ENCODE measurements at regions not wholly inside any gene's neighbourhood (a gene's known extent, or its start where the extent isn't known, plus 50 kb on each side); places are given as distances from the start of the nearest gene placed in this dataset.
"Not testable (repeated sequence)": the region's sequence is repeated elsewhere in the genome, so short reads cannot be mapped to it uniquely, and the experiment has no call there.

DNA sequence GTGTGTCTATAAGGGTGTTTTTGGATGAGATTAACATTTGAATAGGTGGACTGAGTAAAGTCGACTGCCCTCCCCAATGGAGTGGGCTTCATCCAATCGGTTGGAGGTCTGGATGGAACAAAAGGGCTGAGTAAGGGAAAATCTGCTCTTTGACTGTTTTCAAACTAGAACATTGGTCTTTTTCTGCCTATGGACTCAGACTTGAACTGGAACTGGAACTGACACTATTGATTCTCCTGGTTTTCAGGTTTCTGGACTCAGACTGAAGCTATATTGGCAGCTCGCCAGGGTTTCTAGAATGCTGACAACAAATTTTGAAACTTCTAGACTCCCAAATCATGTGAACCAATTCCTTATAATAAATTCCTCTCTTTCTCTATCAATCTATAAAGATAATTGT is 498.9 kb upstream of the EPHA7 start:
- no peak for DNase-seq

DNA sequence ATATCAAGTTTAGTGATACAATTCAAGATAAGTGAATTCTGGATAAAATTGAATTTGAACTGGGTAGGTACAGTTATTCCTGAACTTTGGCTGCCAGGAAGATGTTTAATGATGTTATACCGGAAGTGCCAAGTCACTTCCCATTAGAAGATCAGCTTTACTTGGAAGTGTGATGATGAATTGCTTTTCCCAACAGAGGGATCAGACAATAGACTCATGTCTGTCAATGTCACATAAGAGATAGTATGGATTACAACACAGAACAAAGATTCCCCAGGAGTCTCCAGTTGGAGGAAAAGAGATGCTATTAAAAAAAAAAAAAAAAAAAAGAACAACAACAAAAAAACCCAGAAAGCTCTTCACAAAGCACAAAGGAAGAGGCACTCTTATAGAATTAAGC is 497.9 kb upstream of the EPHA7 start:
- DNase-seq: no peak

DNA sequence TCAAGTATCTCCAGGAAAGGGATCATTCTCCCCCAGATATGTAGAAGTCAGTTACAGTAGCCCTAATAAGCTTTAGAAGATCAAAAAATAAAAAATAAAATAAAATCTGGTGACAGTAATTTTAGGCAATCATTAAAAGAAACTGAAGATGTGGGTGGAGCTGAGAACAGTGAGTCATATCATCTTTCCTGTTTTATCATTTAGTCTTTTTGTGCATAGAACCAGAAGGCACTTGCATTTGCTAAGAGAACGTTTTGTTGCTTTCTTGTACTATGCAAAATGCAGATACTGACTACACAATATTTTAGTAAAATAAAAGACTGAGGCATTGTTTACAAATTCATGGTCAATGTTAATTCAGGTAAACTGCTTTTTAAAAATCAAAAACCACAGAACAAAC is 497.4 kb upstream of the EPHA7 start:
- no peak for DNase-seq

DNA sequence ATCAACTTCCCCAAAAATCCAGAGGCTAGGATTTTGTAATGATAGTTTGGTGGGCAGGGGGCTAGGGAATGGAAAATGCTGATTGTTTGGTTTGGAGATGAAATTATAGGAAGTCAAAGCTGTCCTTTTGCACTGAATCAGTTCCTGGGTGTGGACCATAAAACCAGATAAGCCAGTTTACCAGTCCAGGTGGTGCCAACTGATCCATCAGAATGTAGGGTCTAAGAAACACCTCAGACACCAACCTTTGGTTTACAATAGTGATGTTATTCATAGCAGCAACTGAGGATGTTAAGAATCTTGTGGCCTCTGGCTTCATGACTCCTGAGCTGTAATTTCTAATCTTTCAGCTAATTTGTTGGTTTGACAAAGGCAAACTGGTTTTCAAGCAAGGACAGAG is 496.6 kb upstream of the EPHA7 start:
- DNase-seq: no peak

DNA sequence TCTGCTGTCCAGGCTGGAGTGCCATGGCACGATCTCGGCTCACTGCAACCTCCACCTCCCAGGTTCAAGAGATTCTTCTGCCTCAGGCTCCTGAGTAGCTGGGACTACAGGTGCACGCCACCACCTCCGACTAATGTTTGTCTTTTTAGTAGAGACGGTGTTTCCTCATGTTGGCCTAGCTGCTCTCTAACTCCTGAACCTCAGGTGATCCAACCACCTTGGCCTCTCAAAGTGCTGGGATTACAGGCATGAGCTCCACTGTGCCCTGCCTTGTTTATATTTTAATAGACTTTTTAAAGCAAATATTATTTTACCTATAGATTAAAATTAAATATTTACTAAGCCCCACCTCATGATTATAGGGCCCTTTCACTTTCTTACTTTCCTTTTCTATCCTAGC is 483.2 kb upstream of the EPHA7 start:
- no peak for DNase-seq

DNA sequence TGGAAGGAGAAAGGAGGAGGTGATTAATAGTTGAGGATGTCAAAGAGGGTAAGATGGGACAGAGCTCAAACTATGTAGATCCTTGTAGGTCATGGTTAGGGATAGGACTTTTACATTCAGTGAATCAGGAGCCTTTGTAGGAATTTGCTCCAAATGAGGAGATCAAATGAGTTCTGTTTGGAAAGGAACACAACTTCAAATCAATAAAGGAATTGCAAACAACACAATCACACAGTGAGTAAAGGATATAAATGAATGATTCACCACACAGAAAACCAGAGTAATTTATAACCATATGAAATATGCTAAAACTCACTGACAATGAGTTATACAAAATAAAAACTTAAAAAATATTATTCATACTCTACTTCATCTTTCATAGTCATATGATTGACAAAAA is 480.8 kb upstream of the EPHA7 start:
- no peak for DNase-seq

DNA sequence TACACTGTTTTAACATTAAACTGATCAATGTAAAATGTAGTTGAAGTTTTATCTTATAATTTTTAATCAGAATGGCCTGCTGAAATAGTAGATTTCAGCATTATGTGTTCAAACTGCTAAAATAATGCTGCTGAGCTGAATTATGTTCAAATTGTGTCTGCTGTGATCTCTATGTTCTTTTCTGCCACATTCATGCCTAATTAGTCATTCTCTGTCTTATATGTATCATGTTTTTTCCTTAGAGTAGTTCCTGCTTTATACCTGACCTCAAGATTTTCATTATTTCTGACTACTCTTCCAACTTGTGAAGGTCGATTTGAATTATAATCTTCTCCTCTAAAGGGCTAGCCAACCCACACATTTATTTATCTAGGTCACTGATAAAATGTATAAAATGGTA is 476.7 kb upstream of the EPHA7 start:
- DNase-seq: no peak

DNA sequence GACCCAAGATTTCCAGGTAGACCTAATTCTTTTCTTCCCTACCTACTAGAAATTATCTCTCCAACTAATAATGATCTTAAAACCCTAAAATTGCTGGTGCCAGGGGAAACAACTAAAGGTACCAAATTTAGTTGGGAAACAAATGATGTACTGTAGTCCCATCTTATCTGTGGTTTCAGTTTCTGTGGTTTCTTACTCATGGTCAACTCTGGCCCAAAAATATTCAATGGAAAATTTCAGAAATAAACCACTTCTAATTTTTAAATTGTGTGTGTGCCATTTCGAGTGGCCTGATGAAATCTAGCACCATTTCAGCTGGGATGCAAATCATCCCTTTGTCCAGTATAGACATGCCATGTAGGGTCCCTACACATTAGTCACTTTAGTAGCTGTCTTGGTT is 475.2 kb upstream of the EPHA7 start:
- DNase-seq: no peak

DNA sequence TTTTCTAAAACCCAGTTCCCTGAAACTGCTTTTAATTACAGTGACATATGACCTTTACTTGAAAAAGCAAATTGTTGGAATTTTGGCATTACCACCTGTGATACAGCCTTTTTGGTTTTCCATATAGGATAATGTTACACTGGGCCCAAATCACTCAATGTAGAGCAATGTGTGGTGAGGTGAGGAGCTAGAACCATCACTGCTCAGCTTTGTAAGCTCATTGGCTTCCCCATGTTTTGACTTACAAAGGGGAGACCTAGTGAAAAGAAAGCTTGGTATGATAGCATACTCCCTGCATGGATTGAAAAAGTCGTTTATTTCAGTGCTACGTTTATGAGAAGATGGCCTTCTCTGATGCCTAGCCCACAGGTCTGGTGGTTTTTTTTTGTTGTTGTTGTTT is 470.4 kb upstream of the EPHA7 start:
- no peak for DNase-seq

DNA sequence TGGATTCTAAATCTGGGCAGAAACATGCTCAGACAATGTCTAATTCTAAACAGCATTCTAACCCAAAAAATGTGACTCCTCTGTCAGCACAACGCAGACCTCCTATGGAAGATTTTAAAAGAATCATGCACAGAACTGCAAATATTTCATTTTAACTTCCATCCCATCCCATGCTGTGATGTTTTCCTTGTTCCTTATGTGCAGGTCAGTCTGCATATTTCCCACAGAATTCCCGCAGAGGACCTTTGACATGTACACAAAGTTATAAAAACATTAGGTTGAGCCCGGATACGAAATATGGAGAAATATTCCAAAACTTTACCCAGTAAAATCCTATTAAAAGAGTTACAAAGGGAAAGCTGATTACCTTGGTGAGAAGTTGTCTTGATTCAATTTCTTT is 467.1 kb upstream of the EPHA7 start:
- DNase-seq: no peak

DNA sequence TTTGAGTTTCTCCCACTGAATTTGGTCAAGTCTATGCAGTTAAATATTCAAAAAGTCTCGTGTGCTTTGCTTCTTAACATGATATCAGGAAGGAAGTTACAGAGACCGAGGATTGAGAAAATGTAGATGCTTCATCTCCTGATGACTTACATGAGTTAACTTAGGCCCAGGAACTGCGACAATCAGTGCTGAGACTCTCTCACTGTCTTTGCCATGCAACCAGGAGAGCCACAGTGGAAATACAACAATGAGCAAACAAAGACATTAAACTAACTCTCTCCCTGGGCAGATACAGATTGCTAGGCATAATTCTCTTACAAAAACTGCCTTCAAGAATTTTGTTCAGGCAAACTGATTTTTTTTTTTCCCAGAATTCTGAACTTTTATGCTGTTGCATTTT is 440.6 kb upstream of the EPHA7 start:
- DNase-seq: no peak

DNA sequence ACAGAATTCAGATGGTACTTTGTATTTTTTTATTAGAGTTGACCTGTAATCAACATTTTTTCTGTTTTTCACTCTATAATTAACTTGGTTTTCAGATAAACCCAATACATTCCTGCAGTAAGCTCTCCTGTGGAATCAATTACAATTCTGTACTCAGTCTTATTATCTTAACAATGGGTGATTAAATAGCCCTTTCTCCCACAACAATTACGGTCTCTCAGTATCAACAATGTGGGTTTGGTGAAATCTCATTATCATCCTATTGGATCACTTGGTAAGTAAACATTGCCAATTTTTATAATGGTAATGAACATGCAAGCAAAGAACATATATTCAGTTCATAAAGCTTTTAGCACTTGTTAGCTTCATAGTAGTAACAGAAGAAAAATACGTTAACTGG is 438.9 kb upstream of the EPHA7 start:
- DNase-seq: no peak

DNA sequence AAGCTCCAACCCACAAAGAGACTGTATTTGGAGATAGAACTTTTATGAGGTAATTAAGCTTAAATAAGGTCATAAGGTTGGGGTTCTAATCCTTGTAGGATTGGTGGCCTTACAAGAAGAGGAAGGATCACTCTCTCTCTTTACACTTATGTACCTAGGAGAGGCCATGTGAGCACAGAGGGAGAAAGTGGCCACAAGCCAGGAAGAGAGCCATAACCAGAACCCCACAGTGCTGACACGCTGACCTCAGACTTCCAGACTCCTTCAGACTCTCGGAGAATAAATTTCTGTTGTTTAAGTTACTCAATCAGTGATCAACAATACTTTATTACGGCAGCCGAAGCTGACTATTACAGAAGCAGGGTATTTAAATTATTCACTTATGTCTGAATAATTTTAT is 430.5 kb upstream of the EPHA7 start:
- no peak for DNase-seq

DNA sequence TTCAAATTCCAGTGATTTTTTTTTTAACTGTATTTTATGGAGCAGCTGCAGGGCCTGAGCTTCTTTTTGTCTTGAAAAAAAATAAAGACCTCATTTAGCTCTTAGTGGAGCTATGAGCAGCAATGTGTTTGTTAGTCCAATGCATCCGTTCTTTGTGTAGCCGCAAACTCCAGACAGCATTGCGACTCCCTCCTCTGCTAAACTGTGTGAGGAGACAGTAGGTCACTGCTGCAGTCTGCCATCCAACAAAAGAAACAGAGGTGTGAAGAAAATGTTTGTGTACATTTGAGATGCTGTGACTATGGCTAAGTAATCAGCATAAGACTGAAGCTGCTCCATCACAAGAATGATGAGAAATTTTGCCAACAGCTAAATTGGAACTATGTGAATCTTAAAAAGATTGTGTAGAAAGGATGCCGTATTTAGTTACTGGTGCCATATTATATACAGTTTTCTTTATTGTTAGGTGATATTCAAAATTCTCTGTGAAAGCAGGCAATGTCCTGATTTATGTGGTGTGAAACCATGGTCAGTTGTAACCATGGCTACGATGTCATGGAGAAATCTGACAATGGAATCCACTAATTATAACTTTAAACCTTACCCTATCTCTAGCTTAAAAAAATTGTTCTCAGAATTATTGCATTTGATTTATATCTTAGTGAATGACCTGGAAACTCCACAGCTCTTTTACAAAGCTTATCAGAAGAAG is 428.8 kb upstream of the EPHA7 start:
- no peak for DNase-seq

DNA sequence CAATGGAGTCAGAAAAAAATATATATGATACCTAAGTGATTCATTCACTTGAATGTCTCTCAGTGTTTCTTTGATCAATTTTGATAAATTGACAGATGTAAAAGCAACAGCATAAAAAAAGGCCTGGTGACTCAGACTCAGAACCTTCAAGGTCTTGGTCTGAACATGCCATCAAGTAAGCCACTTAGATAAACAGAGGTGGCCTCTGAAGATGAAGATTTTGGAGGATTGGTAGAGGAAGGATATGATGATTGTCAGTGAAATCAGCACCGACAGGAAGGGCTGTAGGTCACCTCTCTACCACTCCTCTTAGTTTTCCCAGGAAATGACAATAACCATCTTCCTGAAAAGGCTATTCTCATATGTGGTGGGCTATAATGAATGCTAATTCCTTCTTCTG is 422.8 kb upstream of the EPHA7 start:
- DNase-seq: no peak

DNA sequence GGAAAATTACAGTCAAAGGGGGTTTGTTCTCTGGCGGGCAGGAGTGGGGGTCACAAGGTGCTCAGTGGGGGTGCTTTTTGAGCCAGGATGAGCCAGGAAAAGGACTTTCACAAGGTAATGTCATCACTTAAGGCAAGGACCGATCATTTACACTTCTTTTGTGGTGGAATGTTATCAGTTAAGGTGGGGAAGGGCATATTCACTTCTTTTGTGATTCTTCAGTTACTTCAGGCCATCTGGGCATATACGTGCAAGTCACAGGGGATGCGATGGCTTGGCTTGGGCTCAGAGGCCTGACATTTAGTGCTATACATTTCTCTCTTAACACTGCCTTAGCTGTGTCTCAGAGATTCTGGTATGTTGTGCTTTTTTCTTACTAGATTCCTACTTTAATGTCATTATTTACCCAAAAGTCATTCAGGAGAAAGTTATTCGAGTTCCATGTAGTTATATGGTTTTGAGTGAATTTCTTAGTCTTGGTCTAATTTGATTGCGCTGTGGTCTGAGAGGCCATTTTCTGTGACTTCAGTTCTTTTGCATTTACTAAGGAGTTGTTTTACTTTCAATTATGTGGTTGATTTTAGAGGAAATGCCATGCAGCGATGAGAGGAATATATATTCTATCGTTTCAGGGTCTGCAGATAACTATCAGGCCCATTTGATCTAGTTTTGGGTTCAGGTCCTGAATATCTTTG is 416.2 kb upstream of the EPHA7 start:
- DNase-seq: not testable (repeated sequence)

DNA sequence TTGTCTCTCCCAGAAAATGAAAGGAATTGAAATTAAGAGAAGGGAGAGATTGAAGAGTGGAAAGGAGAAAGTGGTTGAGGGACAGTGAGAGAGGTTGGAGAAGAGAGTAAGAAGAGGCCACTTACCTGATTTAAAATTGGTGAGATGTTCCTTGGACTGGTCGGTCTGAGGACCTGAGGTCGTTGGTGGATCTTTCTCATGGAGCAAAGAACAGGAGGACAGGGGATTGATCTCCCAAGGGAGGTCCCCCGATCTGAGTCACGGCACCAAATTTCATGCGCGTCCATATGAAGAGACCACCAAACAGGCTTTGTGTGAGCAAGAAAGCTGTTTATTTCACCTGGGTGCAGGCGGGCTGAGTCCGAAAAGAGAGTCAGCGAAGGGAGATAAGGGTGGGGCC is 415.7 kb upstream of the EPHA7 start:
- DNase-seq: not testable (repeated sequence)

DNA sequence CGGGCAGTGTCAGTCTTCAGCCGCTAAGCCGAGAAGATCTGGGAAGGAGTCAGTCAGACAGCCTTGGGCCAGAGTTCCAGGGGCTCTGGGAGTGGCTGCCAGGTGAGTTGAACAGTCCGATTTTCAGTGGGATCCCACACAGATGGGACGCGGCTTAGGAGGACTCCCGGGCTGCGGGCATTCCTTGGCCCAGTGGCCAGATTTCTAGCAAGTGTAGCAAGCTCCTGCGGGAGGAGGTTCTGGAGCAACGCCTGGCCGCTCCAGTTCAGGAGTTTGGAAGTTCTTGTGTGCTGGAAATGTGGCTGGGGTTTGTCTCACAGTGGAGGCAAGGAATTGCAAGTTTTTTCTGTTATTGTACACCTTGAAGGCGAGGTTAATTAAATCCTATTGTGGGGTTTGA is 414.0 kb upstream of the EPHA7 start:
- DNase-seq: not testable (repeated sequence)

DNA sequence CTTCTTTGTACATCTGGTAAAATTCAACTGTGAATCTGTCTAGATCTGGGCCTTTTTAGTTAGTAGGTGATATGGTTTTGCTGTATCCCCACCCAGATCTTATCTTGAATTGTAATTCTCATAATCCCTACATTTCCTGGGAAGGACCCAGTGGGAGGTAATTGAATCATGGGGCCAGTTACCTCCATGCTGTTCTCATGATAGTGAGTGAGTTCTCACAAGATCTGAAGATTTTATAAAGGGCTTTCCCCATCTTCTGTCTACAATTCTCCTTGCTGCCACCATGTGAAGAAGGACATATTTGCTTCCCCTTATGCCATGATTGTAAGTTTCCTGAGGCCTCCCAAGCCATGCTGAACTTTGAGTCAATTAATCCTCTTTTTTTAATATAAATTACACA is 410.4 kb upstream of the EPHA7 start:
- DNase-seq: not testable (repeated sequence)

DNA sequence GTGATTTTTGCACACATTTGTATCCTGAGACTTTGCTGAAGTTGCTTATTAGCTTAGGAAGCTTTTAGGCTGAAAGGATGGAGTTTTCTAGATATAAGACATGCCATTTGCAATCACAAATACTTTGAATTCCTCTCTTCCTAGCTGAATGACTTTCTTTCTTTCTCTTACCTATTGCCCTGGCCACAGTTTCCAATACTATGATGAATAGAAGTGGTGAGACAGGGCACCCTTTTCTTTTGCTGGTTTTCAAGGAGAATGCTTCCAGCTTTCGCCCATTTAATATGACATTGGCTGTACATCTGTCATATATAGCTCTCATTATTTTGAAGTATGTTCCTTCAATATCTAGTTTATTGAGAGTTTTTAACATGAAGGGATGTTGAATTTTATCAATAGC is 409.6 kb upstream of the EPHA7 start:
- no peak for DNase-seq

DNA sequence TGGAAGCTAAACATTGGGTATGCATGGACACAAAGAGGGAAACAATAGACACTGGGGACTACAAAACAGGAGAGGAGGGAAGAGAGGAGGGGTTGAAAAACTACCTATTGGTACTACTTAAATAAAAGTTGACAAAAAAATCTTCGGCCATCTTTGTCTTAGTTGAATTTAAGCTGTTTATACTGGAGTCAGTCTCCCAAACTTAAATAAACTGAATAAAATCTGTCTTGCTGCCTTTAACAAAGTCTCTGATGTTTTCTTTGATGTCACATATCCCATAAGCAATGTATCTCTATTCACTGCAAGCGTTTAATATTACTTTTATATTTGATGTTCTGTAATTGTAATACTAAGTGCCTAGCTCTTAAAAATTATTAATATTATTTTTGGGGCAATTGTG is 409.2 kb upstream of the EPHA7 start:
- no peak for DNase-seq

DNA sequence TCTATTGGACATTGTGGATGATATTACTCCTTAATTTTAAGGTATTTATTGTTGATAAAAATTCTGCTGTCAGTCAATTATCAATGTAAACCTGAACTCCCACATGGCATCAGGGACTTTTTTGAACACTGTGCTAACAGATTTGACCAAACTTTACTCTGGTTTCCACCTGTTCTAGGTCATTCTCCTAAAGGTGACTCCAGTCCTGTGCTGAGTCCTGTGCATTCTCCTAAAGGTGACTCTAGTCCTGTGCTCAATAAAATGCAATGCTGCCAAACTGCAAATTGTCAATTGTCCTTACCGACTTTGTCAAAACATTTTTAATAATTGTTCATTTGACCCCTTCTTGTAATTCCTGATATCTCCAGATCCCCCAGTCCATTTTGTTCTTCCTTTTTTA is 408.4 kb upstream of the EPHA7 start:
- no peak for DNase-seq

DNA sequence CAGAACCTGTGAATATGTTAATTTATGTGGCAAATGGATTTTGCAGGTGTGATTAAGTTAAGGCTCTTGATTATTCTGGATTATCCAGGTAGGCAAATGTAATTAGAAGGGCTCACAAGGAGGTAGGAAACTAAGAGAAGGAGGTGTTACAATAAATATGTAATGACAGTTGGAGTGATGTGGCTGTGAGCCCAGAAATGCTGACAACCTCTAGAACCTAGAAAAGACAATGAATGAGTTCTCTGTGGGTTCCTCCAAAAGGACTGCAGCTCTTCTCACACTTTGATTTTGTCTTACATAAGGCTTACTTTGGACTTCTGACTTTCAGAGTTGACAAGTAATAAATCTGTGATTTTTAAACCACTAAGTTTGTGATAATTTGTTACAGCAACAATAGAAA is 406.6 kb upstream of the EPHA7 start:
- no peak for DNase-seq

DNA sequence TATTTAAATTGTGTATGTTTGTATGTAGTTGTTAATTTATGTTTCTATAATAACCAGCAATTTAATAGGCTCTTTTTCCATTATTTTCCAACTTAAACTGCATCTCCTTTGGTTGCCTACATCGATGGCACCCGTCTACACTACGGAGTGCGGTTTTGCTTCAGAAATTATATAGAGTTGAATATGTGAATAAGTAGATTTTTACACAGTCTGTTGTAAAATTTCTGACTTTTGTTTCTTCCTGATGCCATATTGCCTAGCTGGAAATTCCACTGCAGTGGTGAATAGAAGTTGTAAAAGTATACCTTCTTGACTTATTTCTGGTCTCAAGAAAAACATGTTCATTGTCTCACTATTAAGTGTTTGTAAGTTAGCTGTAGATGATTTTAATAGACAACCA is 404.1 kb upstream of the EPHA7 start:
- DNase-seq: no peak

All from NCI-H345 (cell line).